Mesenchymal stem cell (in vitro differentiated cells and primary cell): ENCODE measurements at regions not wholly inside any gene's neighbourhood (a gene's known extent, or its start where the extent isn't known, plus 50 kb on each side); places are given as distances from the start of the nearest gene placed in this dataset.

Experiments used
- DNase-seq: peaks from one replicate; pipeline ENCODE4 v3.0.0-alpha.2; 2013
- H2AFZ ChIP-seq: one replicate; pipeline ENCODE4 v1.6.1; 2013; ENCODE audit warnings: low read depth, mild to moderate bottlenecking, control low read depth, inconsistent platforms, low read length, moderate library complexity
- H2AK5ac ChIP-seq: 2 replicates; pipeline ENCODE4 v1.6.1; 2013; ENCODE audit warnings: low read length, moderate library complexity, mild to moderate bottlenecking, inconsistent platforms; ENCODE audit not compliant: severe bottlenecking
- H2BK120ac ChIP-seq: one replicate; pipeline ENCODE4 v1.6.1; 2013; ENCODE audit warnings: low read depth, mild to moderate bottlenecking, inconsistent platforms, low read length, moderate library complexity
- H2BK12ac ChIP-seq, 2 experiments: one replicate each; pipeline ENCODE4 v1.6.1; 2013; ENCODE audit warnings: inconsistent platforms in 2 of 2, low read length in 2 of 2, mild to moderate bottlenecking in 2 of 2, moderate library complexity in 2 of 2, control low read depth in 1 of 2
- H2BK15ac ChIP-seq: one replicate; pipeline ENCODE4 v1.6.1; 2013; ENCODE audit warnings: mild to moderate bottlenecking, low read depth, inconsistent platforms; ENCODE audit not compliant: poor library complexity, severe bottlenecking
- H2BK5ac ChIP-seq: 2 replicates; pipeline ENCODE4 v1.6.1; 2013; ENCODE audit warnings: low read depth, mild to moderate bottlenecking, low read length, control low read depth, inconsistent platforms; ENCODE audit not compliant: poor library complexity, severe bottlenecking
- H3K14ac ChIP-seq, 2 experiments: one replicate each; pipeline ENCODE4 v1.6.1; 2013; ENCODE audit warnings: inconsistent platforms in 2 of 2, low read length in 2 of 2, control low read depth in 1 of 2, mild to moderate bottlenecking in 1 of 2, moderate library complexity in 1 of 2
- H3K18ac ChIP-seq, 2 experiments: one replicate each; pipeline ENCODE4 v1.6.1; 2013; ENCODE audit warnings: inconsistent platforms in 2 of 2, low read length in 2 of 2, control low read depth in 1 of 2, low read depth in 1 of 2, mild to moderate bottlenecking in 1 of 2
- H3K23ac ChIP-seq, 2 experiments: one replicate each; pipeline ENCODE4 v1.6.1; 2013; ENCODE audit warnings: inconsistent platforms in 2 of 2, low read length in 2 of 2, mild to moderate bottlenecking in 2 of 2, moderate library complexity in 2 of 2, control low read depth in 1 of 2
- H3K27ac ChIP-seq: 2 replicates; pipeline ENCODE4 v1.5.1; 2013; ENCODE audit warnings: mild to moderate bottlenecking, moderate library complexity, low read length, control low read depth, inconsistent platforms; ENCODE audit not compliant: poor library complexity, severe bottlenecking
- H3K27me3 ChIP-seq, 2 experiments: 2 replicates each; pipeline versions ENCODE4 v1.6.1 to v1.7.0; 2013; ENCODE audit warnings: low read length in 2 of 2, mild to moderate bottlenecking in 2 of 2, moderate library complexity in 2 of 2, control low read depth in 1 of 2, inconsistent platforms in 1 of 2; ENCODE audit not compliant: control insufficient read depth in 1 of 2, insufficient read depth in 1 of 2
- H3K36me3 ChIP-seq, 2 experiments: 2 replicates each; pipeline versions ENCODE4 v1.6.1 to v1.7.0; 2013; ENCODE audit warnings: low read length in 2 of 2, control low read depth in 1 of 2, inconsistent platforms in 1 of 2, low read depth in 1 of 2, mild to moderate bottlenecking in 1 of 2; ENCODE audit not compliant: insufficient read depth in 2 of 2, control insufficient read depth in 1 of 2
- H3K4ac ChIP-seq, 2 experiments: one replicate each; pipeline ENCODE4 v1.6.1; 2013; ENCODE audit warnings: inconsistent platforms in 2 of 2, low read length in 2 of 2, mild to moderate bottlenecking in 2 of 2, moderate library complexity in 2 of 2, control low read depth in 1 of 2, low read depth in 1 of 2
- H3K4me1 ChIP-seq: 2 replicates; pipeline ENCODE4 v1.6.1; 2013; ENCODE audit warnings: low read depth, low read length, control low read depth; ENCODE audit not compliant: control insufficient read depth, insufficient read depth
- H3K4me2 ChIP-seq: 2 replicates; pipeline ENCODE4 v1.6.1; 2013; ENCODE audit warnings: low read length, mild to moderate bottlenecking, inconsistent platforms; ENCODE audit not compliant: poor library complexity, severe bottlenecking
- H3K4me3 ChIP-seq, 2 experiments: 2 replicates each; pipeline versions ENCODE4 v1.5.1 to v1.7.0; 2013; ENCODE audit warnings: low read length in 2 of 2, mild to moderate bottlenecking in 2 of 2, control low read depth in 1 of 2, low read depth in 1 of 2; ENCODE audit not compliant: insufficient read depth in 1 of 2
- H3K79me1 ChIP-seq: replicated peaks from 2 replicates; pipeline ENCODE4 v1.6.1; 2013; ENCODE audit warnings: mild to moderate bottlenecking, control low read depth, low read length, inconsistent platforms; ENCODE audit not compliant: poor library complexity, severe bottlenecking
- H3K9ac ChIP-seq: 2 replicates; pipeline ENCODE4 v1.7.0; 2013; ENCODE audit warnings: mild to moderate bottlenecking, low read length, moderate library complexity
- H3K9me3 ChIP-seq: 2 replicates; pipeline ENCODE4 v1.7.0; 2013; ENCODE audit warnings: mild to moderate bottlenecking, low read length; ENCODE audit not compliant: control insufficient read depth
- H4K8ac ChIP-seq: one replicate; pipeline ENCODE4 v1.6.1; 2013; ENCODE audit warnings: inconsistent platforms, mild to moderate bottlenecking, low read length, moderate library complexity
- H4K91ac ChIP-seq: one replicate; pipeline ENCODE4 v1.6.1; 2013; ENCODE audit warnings: mild to moderate bottlenecking, low read length, inconsistent platforms
- WGBS: methylation state at CpG from one replicate; pipeline ENCODE4 v1.1.7; 2013; ENCODE audit warnings: mixed read lengths; 5-methylcytosine and 5-hydroxymethylcytosine counted together

GRCh38 chr4:62130637-62131036 lies 930.5 kb downstream of the ADGRL3 start:
- H3K4ac ChIP-seq: peak overlapping the region in 1 of 2 experiments; percentile 35
- no peaks in the 10 kb centered on the region for H3K4me1 ChIP-seq
- no peaks in the 10 kb centered on the region for H3K9me3 ChIP-seq
- peak overlapping the region; percentile 36 for H4K8ac ChIP-seq
- no peak overlapping the region for H3K9ac ChIP-seq
- H2AFZ ChIP-seq: no peak overlapping the region
- peak; percentile 22 for DNase-seq
- H3K4me3 ChIP-seq: peak overlapping the region in 1 of 2 experiments; percentile 15
- H2BK12ac ChIP-seq: no peak overlapping the region
- no peak overlapping the region for H2AK5ac ChIP-seq
- no peak overlapping the region for H2BK15ac ChIP-seq
- no peak overlapping the region for H3K23ac ChIP-seq
- no peak overlapping the region for H3K18ac ChIP-seq
- H3K27ac ChIP-seq: no peak overlapping the region
- H3K79me1 ChIP-seq: no peaks in the 10 kb centered on the region
- no peaks in the 10 kb centered on the region for H3K36me3 ChIP-seq
- H2BK5ac ChIP-seq: no peak overlapping the region
- no peak overlapping the region for H4K91ac ChIP-seq
- H3K14ac ChIP-seq: no peak overlapping the region
- no peak overlapping the region for H3K4me2 ChIP-seq
- H3K27me3 ChIP-seq: no peaks in the 10 kb centered on the region
- no peak overlapping the region for H2BK120ac ChIP-seq

GRCh38 chr4:62130230-62130629 lies 930.1 kb downstream of the ADGRL3 start:
- Histone ChIP-seq H3K4me2 (no peak overlapping the region), H3K36me3 (no peaks in the 10 kb centered on the region), H3K4me3 (no peak overlapping the region), H3K18ac (peak overlapping the region in 1 of 2 experiments; percentile 37), H3K14ac (no peak overlapping the region), H2BK120ac (no peak overlapping the region), H3K27me3 (no peaks in the 10 kb centered on the region), H2BK15ac (no peak overlapping the region), H2AK5ac (no peak overlapping the region), H3K9ac (no peak overlapping the region), H3K23ac (no peak overlapping the region), H2AFZ (no peak overlapping the region), H2BK12ac (no peak overlapping the region), H3K79me1 (no peaks in the 10 kb centered on the region), H4K8ac (peak overlapping the region; percentile 36), H3K4ac (peak overlapping the region in 1 of 2 experiments; percentile 35), H3K4me1 (no peaks in the 10 kb centered on the region), H2BK5ac (no peak overlapping the region), H4K91ac (no peak overlapping the region), H3K9me3 (no peaks in the 10 kb centered on the region), H3K27ac (no peak overlapping the region)
- DNase-seq: no peak
- WGBS: 94% methylated on average over 2 of the region's 2 CpGs
